Erythroblast (primary cell): ENCODE measurements at regions not wholly inside any gene's neighbourhood (a gene's known extent, or its start where the extent isn't known, plus 50 kb on each side); places are given as distances from the start of the nearest gene placed in this dataset.

Experiments
- GATA1 ChIP-seq: IDR thresholded peaks from 2 replicates; pipeline ENCODE4 v1.6.1; 2011; ENCODE audit warnings: low read depth, mild to moderate bottlenecking, control low read depth, low read length, moderate library complexity
- POLR2A ChIP-seq: IDR thresholded peaks from 2 replicates; pipeline ENCODE4 v1.6.1; 2011; ENCODE audit warnings: mild to moderate bottlenecking, low read length

GRCh38 chr14:53605562-53605961 is 351.1 kb downstream of the BMP4 start:
- TF ChIP-seq POLR2A: no peak
- no peak for TF ChIP-seq GATA1
